Stimulated activated CD8-positive, alpha-beta memory T cell treated with anti-CD3 and anti-CD28 coated beads, Interleukin-15, amount 100 ng/mL, for 4 hours (primary cell): ENCODE measurements at regions not wholly inside any gene's neighbourhood (a gene's known extent, or its start where the extent isn't known, plus 50 kb on each side); places are given as distances from the start of the nearest gene placed in this dataset.
"Not testable (repeated sequence)": the region's sequence is repeated elsewhere in the genome, so short reads cannot be mapped to it uniquely, and the experiment has no call there.

Source experiments
- DNase-seq, 2 donors: peaks; one replicate each; pipeline ENCODE4 v3.0.0-alpha.2; 2020; ENCODE audit warnings: low read depth in 2 of 2

GRCh38 chrX:55142206-55142918, 53.5 kb downstream of the PAGE2 start:
- DNase-seq, result no peak

- no peak for DNase-seq
Measured at GRCh38 chrX:55142919-55143310, 54.1 kb downstream of the PAGE2 start.

DNA sequence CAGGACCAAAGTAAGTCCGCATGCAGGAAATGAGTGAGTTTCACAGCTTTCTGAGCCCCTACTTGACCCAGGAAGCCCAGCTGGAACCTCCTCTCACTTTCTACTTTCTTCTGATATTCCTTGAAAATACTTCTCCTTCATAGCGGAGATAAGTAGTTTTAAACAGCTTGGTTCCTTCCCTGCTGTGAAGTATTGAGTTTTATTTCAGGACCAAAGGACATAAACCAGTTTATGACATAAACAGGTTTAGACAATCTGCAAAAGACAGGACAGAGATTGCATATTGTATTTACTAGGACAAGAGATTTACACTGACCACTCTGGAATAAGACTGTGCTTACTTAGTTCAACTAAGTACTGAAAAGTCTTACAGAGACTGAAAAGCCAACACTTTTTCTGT, 54.8 kb downstream of the PAGE2 start:
- no peak for DNase-seq

GRCh38 chrX:55144697-55145096, 55.9 kb downstream of the PAGE2 start:
- DNase-seq, result no peak

GRCh38 chrX:55149242-55149641, 60.4 kb downstream of the PAGE2 start:
- DNase-seq, result no peak

GRCh38 chrX:55151199-55151598, 62.4 kb downstream of the PAGE2 start:
- DNase-seq, result no peak

DNA sequence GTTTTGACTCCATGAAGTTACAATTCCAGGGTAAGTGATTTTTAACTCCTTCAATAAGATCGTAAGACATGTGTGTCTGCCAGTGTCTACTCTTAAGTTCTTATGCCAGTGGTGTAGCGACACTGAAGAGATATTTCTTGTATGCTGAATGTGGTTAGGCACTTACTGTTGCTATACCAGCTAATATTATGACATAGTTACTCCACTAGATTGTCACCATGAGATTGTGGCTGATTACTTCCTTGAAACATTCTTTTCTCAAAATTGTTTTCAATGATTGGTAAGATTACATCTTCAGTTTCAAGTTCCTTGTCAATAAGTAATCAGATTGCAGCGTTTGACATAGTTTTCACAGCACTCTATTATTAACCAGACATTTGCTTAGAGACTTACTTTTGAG, 60.6 kb upstream of the PAGE5 start:
- no peak for DNase-seq

- peak; percentile 72 to 81 for DNase-seq
Measured at GRCh38 chrX:55160685-55161552, 59.2 kb upstream of the PAGE5 start.

GRCh38 chrX:55161581-55161980, 58.6 kb upstream of the PAGE5 start:
- no peak for DNase-seq

GRCh38 chrX:55163171-55163570, 57.0 kb upstream of the PAGE5 start:
- DNase-seq, result no peak

DNA sequence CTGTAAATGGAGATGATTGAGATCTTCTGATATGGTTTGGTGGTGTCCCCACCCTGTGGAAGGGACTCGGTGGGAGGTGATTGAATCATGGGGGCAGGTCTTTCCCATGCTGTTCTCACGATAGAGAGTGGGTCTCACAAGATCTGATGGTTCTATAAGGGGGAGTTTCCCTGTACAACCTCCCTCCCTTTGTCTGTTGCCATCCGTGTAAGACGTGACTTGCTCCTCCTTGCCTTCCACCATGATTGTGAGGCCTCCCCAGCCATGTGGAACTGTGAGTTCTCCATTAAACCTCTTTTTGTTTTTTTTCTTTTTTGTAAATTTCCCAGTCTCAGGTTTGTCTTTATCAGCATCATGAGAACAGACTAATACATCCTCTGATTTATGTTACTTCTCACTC, 55.1 kb upstream of the PAGE5 start:
- not testable (repeated sequence) for DNase-seq

GRCh38 chrX:55167124-55167803, 52.9 kb upstream of the PAGE5 start:
- DNase-seq, result no peak

- no peak for DNase-seq
Measured at GRCh38 chrX:55167901-55168300, 52.2 kb upstream of the PAGE5 start.

GRCh38 chrX:55169782-55170181, 50.4 kb upstream of the PAGE5 start:
- DNase-seq, result no peak
